WTC11 (cell line): ENCODE measurements at regions not wholly inside any gene's neighbourhood (a gene's known extent, or its start where the extent isn't known, plus 50 kb on each side); places are given as distances from the start of the nearest gene placed in this dataset.
"Not testable (repeated sequence)": the region's sequence is repeated elsewhere in the genome, so short reads cannot be mapped to it uniquely, and the experiment has no call there.

Experiments
- ARID4B ChIP-seq: sonication (generic); formaldehyde crosslinking; IDR thresholded peaks from 2 replicates; pipeline ENCODE4 v1.8.0; 2023; ENCODE audit warnings: missing genetic modification reagents, mild to moderate bottlenecking, borderline replicate concordance
- CTCF ChIP-seq: fragments of 200-600 bp; IDR thresholded peaks from 2 replicates; pipeline ENCODE4 v1.8.0; 2022; ENCODE audit warnings: antibody characterized with exemption
- FOXP1 ChIP-seq: sonication (generic); formaldehyde crosslinking; IDR thresholded peaks from 2 replicates; pipeline ENCODE4 v1.8.0; 2022; ENCODE audit warnings: missing genetic modification reagents, mild to moderate bottlenecking, moderate library complexity, borderline replicate concordance
- KAT7 ChIP-seq: sonication (generic); formaldehyde crosslinking; IDR thresholded peaks from 2 replicates; pipeline ENCODE4 v1.8.1; 2023; ENCODE audit warnings: missing genetic modification reagents, mild to moderate bottlenecking, borderline replicate concordance
- MLX ChIP-seq: sonication (generic); formaldehyde crosslinking; IDR thresholded peaks from 2 replicates; pipeline ENCODE4 v1.8.1; 2023; ENCODE audit warnings: mild to moderate bottlenecking, missing genetic modification reagents, moderate library complexity
- MYBL2 ChIP-seq: sonication (generic); formaldehyde crosslinking; IDR thresholded peaks from 2 replicates; pipeline ENCODE4 v1.8.1; 2023; ENCODE audit warnings: mild to moderate bottlenecking, moderate library complexity, missing genetic modification reagents
- NFE2L1 ChIP-seq: sonication (generic); formaldehyde crosslinking; IDR thresholded peaks from 2 replicates; pipeline ENCODE4 v1.8.1; 2023; ENCODE audit warnings: missing genetic modification reagents
- NFYB ChIP-seq: sonication (generic); formaldehyde crosslinking; conservative IDR thresholded peaks from 2 replicates; pipeline ENCODE4 v1.8.0; 2022; ENCODE audit warnings: low read depth, missing genetic modification reagents
- SMAD4 ChIP-seq: sonication (generic); formaldehyde crosslinking; IDR thresholded peaks from 2 replicates; pipeline ENCODE4 v1.8.0; 2022; ENCODE audit warnings: mild to moderate bottlenecking, missing genetic modification reagents
- TEAD4 ChIP-seq: sonication (generic); formaldehyde crosslinking; IDR thresholded peaks from 2 replicates; pipeline ENCODE4 v1.8.0; 2022; ENCODE audit warnings: mild to moderate bottlenecking, missing genetic modification reagents
- ZBTB43 ChIP-seq: sonication (generic); formaldehyde crosslinking; IDR thresholded peaks from 2 replicates; pipeline ENCODE4 v1.8.1; 2023; ENCODE audit warnings: mild to moderate bottlenecking, missing genetic modification reagents
- TF ChIP-seq, protein P1 (sequence below): sonication (generic); formaldehyde crosslinking; IDR thresholded peaks from 2 replicates; pipeline ENCODE4 v1.8.1; 2022; ENCODE audit warnings: low read depth, mild to moderate bottlenecking, moderate library complexity, missing genetic modification reagents, borderline replicate concordance
- TF ChIP-seq, protein P2 (sequence below): sonication (generic); formaldehyde crosslinking; IDR thresholded peaks from 2 replicates; pipeline ENCODE4 v1.8.1; 2023; ENCODE audit warnings: mild to moderate bottlenecking, missing genetic modification reagents, moderate library complexity
- TF ChIP-seq, protein P3 (sequence below): sonication (generic); formaldehyde crosslinking; IDR thresholded peaks from 2 replicates; pipeline ENCODE4 v1.8.1; 2022; ENCODE audit warnings: missing genetic modification reagents, borderline replicate concordance

DNA sequence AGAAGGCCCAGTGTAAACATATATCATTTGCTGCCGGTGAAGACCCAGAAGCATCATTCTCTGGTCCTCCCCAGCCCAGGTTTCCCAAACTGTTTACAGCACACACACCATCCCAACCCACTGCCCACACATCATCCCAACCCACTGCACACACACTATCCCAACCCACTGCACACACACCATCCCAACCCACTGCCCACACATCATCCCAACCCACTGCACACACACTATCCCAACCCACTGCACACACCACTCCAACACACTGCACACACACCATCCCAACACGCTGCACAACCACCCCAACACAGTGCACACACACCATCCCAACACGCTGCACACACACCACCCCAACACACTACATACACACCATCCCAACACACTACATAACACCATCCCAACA, 608.4 kb downstream of the ACTL7B start:
- not testable (repeated sequence) for TF ChIP-seq NFE2L1 (CRISPR knock-in tag); CTCF; KAT7 (CRISPR knock-in tag); NFYB (CRISPR knock-in tag); ZBTB43 (CRISPR knock-in tag); TEAD4 (CRISPR knock-in tag); MLX (CRISPR knock-in tag); SMAD4 (CRISPR knock-in tag); FOXP1 (CRISPR knock-in tag); ARID4B (CRISPR knock-in tag); MYBL2 (CRISPR knock-in tag)
- TF ChIP-seq, protein P1, sequence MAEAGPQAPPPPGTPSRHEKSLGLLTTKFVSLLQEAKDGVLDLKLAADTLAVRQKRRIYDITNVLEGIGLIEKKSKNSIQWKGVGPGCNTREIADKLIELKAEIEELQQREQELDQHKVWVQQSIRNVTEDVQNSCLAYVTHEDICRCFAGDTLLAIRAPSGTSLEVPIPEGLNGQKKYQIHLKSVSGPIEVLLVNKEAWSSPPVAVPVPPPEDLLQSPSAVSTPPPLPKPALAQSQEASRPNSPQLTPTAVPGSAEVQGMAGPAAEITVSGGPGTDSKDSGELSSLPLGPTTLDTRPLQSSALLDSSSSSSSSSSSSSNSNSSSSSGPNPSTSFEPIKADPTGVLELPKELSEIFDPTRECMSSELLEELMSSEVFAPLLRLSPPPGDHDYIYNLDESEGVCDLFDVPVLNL (CRISPR knock-in tag) = not testable (repeated sequence)
- TF ChIP-seq, protein P2, sequence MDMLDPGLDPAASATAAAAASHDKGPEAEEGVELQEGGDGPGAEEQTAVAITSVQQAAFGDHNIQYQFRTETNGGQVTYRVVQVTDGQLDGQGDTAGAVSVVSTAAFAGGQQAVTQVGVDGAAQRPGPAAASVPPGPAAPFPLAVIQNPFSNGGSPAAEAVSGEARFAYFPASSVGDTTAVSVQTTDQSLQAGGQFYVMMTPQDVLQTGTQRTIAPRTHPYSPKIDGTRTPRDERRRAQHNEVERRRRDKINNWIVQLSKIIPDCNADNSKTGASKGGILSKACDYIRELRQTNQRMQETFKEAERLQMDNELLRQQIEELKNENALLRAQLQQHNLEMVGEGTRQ (CRISPR knock-in tag) = not testable (repeated sequence)
- TF ChIP-seq, protein P3, sequence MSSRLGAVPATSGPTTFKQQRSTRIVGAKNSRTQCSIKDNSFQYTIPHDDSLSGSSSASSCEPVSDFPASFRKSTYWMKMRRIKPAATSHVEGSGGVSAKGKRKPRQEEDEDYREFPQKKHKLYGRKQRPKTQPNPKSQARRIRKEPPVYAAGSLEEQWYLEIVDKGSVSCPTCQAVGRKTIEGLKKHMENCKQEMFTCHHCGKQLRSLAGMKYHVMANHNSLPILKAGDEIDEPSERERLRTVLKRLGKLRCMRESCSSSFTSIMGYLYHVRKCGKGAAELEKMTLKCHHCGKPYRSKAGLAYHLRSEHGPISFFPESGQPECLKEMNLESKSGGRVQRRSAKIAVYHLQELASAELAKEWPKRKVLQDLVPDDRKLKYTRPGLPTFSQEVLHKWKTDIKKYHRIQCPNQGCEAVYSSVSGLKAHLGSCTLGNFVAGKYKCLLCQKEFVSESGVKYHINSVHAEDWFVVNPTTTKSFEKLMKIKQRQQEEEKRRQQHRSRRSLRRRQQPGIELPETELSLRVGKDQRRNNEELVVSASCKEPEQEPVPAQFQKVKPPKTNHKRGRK (CRISPR knock-in tag) = not testable (repeated sequence)
